K562 (cell line): ENCODE measurements at regions not wholly inside any gene's neighbourhood (a gene's known extent, or its start where the extent isn't known, plus 50 kb on each side); places are given as distances from the start of the nearest gene placed in this dataset.

Source experiments
- ATAC-seq: fragments of 200-7000 bp; cut with Tn5 transposase; 3 replicates; pipeline ENCODE4 v1.9.1; 2020; ENCODE audit warnings: moderate library complexity
- BruUV-seq: library from RNA; stranded (reverse); fragments of 400-500 nt; replicated peaks from 2 replicates; lab custom pipeline; 2021; lab: Mats Ljungman, UMichigan
- CTCF ChIA-PET: fragments of 300-600 bp; formaldehyde crosslinking; extraction: SDS; loops from one replicate; lab custom pipeline; 2021; ENCODE audit warnings: low intra/inter-chr PET ratio; lab: Yijun Ruan, JAX
- POLR2A ChIA-PET: fragments of 300-600, 350-650 bp; sonication (Branson Sonifier 250); formaldehyde crosslinking; extraction: SDS; loops from one replicate; lab custom pipeline; 2021; ENCODE audit warnings: antibody characterized with exemption, inconsistent platforms; lab: Yijun Ruan, JAX
- DNase-seq, 4 experiments: peaks; one replicate each; pipeline versions ENCODE4 v3.0.0 to v3.0.0-alpha.2; 2011 to 2018; ENCODE audit warnings: low spot score in 3 of 4, mixed read lengths in 3 of 4; ENCODE audit errors: extremely low read depth in 1 of 4
- FAIRE-seq: peaks from 2 replicates; lab custom pipeline; 2011; peaks lifted over from hg19 to GRCh38; lab: Jason Lieb, UNC
- H2AFZ ChIP-seq: 2 replicates; pipeline ENCODE4 v1.6.0; 2011; ENCODE audit warnings: low read depth, low read length, control low read depth, inconsistent platforms
- H3K27ac ChIP-seq: fragments of 200-600 bp; 3 replicates; pipeline ENCODE4 v1.8.0; 2011; ENCODE audit warnings: low read depth, mild to moderate bottlenecking, control low read depth, inconsistent platforms, low read length, moderate library complexity, mixed read lengths; ENCODE audit errors: extremely low read depth
- H3K27me3 ChIP-seq, 2 experiments: fragments of 300-600 bp in 1 of 2; 2 replicates in 1 of 2; 3 replicates in 1 of 2; pipeline versions ENCODE4 v1.6.0 to v1.8.0; 2011; ENCODE audit warnings: inconsistent platforms in 2 of 2, low read length in 2 of 2, mild to moderate bottlenecking in 1 of 2, mixed read lengths in 1 of 2, moderate library complexity in 1 of 2; ENCODE audit not compliant: control insufficient read depth in 2 of 2, insufficient read depth in 2 of 2
- H3K36me3 ChIP-seq: fragments of 300-600 bp; 3 replicates; pipeline ENCODE4 v1.8.0; 2011; ENCODE audit warnings: mild to moderate bottlenecking, low read length, inconsistent platforms; ENCODE audit not compliant: control insufficient read depth, insufficient read depth
- H3K4me1 ChIP-seq, 2 experiments: fragments of 200-600 bp in 1 of 2; replicated peaks in 1 of 2; 2 replicates in 1 of 2; 3 replicates in 1 of 2; pipeline versions ENCODE4 v1.5.1 to v1.8.0; 2011; ENCODE audit warnings: inconsistent platforms in 2 of 2, low read length in 2 of 2, mild to moderate bottlenecking in 1 of 2, mixed read lengths in 1 of 2, moderate library complexity in 1 of 2; ENCODE audit not compliant: control insufficient read depth in 2 of 2, insufficient read depth in 2 of 2
- H3K4me2 ChIP-seq: 2 replicates; pipeline ENCODE4 v1.6.1; 2011; ENCODE audit warnings: low read length, control low read depth, inconsistent platforms, mixed read lengths; ENCODE audit not compliant: insufficient read depth
- H3K4me3 ChIP-seq: fragments of 200-600 bp; sonication (generic), shearing (Covaris generic); 2 replicates; pipeline ENCODE4 v1.5.1; 2016; ENCODE audit warnings: control low read depth, inconsistent platforms
- H3K79me2 ChIP-seq: fragments of 200-600 bp; 3 replicates; pipeline ENCODE4 v1.8.0; 2011; ENCODE audit warnings: low read length, inconsistent platforms; ENCODE audit not compliant: control insufficient read depth, insufficient read depth
- H3K9ac ChIP-seq, 2 experiments: 2 replicates each; pipeline versions ENCODE4 v1.6.0 to v1.6.1; 2011; ENCODE audit warnings: low read depth in 2 of 2, low read length in 2 of 2, control low read depth in 1 of 2, inconsistent platforms in 1 of 2, mild to moderate bottlenecking in 1 of 2, mixed read lengths in 1 of 2; ENCODE audit not compliant: insufficient read depth in 1 of 2
- H3K9me1 ChIP-seq: one replicate; pipeline ENCODE4 v1.6.0; 2011; ENCODE audit warnings: inconsistent platforms, mild to moderate bottlenecking, low read length, moderate library complexity; ENCODE audit not compliant: control insufficient read depth, insufficient read depth
- H3K9me3 ChIP-seq: replicated peaks from 2 replicates; pipeline ENCODE4 v1.5.1; 2011; ENCODE audit warnings: low read depth, low read length, inconsistent platforms; ENCODE audit not compliant: control insufficient read depth, insufficient read depth
- H4K20me1 ChIP-seq: replicated peaks from 2 replicates; pipeline ENCODE4 v1.6.1; 2011; ENCODE audit warnings: low read length, inconsistent platforms, mixed read lengths; ENCODE audit not compliant: control insufficient read depth, insufficient read depth
- AFF4 ChIP-seq: sonication (generic); formaldehyde crosslinking; IDR thresholded peaks from 2 replicates; pipeline ENCODE4 v1.8.0; 2023; ENCODE audit warnings: mild to moderate bottlenecking, missing genetic modification reagents
- CREB3 ChIP-seq: fragments of 450-650 bp; conservative IDR thresholded peaks from 2 replicates; pipeline ENCODE4 v1.6.1; 2016; ENCODE audit warnings: missing genetic modification characterization, low read depth, mild to moderate bottlenecking, missing compliant biosample characterization, moderate library complexity
- IRF1 ChIP-seq: sonication (generic); formaldehyde crosslinking; IDR thresholded peaks from 2 replicates; pipeline ENCODE4 v1.8.0; 2022; ENCODE audit warnings: missing genetic modification reagents, mild to moderate bottlenecking, borderline replicate concordance
- KDM5B ChIP-seq: fragments of 200-600 bp; sonication (generic); IDR thresholded peaks from 2 replicates; pipeline ENCODE4 v1.6.1; 2012; ENCODE audit warnings: low read depth, mild to moderate bottlenecking, moderate library complexity, low read length, control low read depth, inconsistent platforms; ENCODE audit not compliant: insufficient replicate concordance
- SUPT5H ChIP-seq: fragments of 450-650 bp; IDR thresholded peaks from 2 replicates; pipeline ENCODE4 v1.6.1; 2016
- ZNF518B ChIP-seq: fragments of 250-450 bp; sonication (Bioruptor Pico); IDR thresholded peaks from 2 replicates; pipeline ENCODE4 v1.5.0; 2021; ENCODE audit warnings: mild to moderate bottlenecking, moderate library complexity
- ZNF79 ChIP-seq: fragments of 250-450 bp; sonication (Bioruptor Pico); IDR thresholded peaks from 2 replicates; pipeline ENCODE4 v1.4.0; 2020; ENCODE audit warnings: low read depth, mild to moderate bottlenecking, moderate library complexity
- WGBS: fragments of 100-300 bp; shearing (Covaris generic); methylation state at CpG from one replicate; pipeline ENCODE4 v1.1.6; 2016; ENCODE audit warnings: low coverage, mixed read lengths; ENCODE audit not compliant: insufficient coverage; ENCODE audit errors: missing lambda C conversion rate; 5-methylcytosine and 5-hydroxymethylcytosine counted together
- in situ Hi-C: fragments of 300-500 bp; cut with MboI; formaldehyde crosslinking; loops from 4 replicates; pipeline ENCODE4 v1.15.0; 2018; ENCODE audit warnings: inconsistent platforms, mixed read lengths
- intact Hi-C: fragments of 100-400 bp; cut with micrococcal nuclease; formaldehyde crosslinking; loops from 2 replicates; pipeline ENCODE4 v1.14.2; 2022

- in situ Hi-C loops: no loop called here
Measured at GRCh38 chr2:4174796-4175195, 471.4 kb downstream of the DCDC2C start.

More at GRCh38 chr2:4174796-4175195, 471.4 kb downstream of the DCDC2C start:
- FAIRE-seq (no peak), DNase-seq (no peak), ATAC-seq (no peak)
- no peaks in the 10 kb centered on the region for H3K4me1 ChIP-seq
- CTCF ChIA-PET: no interaction called here
- H3K9ac ChIP-seq: no peak overlapping the region
- H3K4me3 ChIP-seq: no peak overlapping the region
- no peaks in the 10 kb centered on the region for H3K27me3 ChIP-seq
- H4K20me1 ChIP-seq: no peaks in the 10 kb centered on the region
- H3K9me1 ChIP-seq: no peaks in the 10 kb centered on the region
- no peak overlapping the region for H3K4me2 ChIP-seq
- TF ChIP-seq AFF4 (CRISPR knock-in tag) (no peak), ZNF518B (CRISPR knock-in tag) (no peak), SUPT5H (no peak), CREB3 (no peak), IRF1 (CRISPR knock-in tag) (no peak), ZNF79 (CRISPR knock-in tag) (no peak), KDM5B (no peak)
- no peaks in the 10 kb centered on the region for H3K36me3 ChIP-seq
- intact Hi-C loops: no loop called here
- no peak overlapping the region for H2AFZ ChIP-seq
- no peak overlapping the region for H3K27ac ChIP-seq
- H3K9me3 ChIP-seq: no peaks in the 10 kb centered on the region; the same call in 1 of the 2 replicates
- H3K79me2 ChIP-seq: no peaks in the 10 kb centered on the region
- POLR2A ChIA-PET: no interaction called here
- no TSS peak for BruUV-seq
- 0% methylated on average over 6 of the region's 6 CpGs for WGBS
